Caco-2 (cell line): ENCODE measurements at regions not wholly inside any gene's neighbourhood (a gene's known extent, or its start where the extent isn't known, plus 50 kb on each side); places are given as distances from the start of the nearest gene placed in this dataset.

Experiments
- BruUV-seq: library from RNA; stranded (reverse); fragments of 400-500 nt; replicated peaks from 2 replicates; lab custom pipeline; 2021; lab: Mats Ljungman, UMichigan
- CTCF ChIA-PET: fragments of 300-600 bp; sonication (Branson Sonifier 250); formaldehyde crosslinking; loops from one replicate; lab custom pipeline; 2022; ENCODE audit warnings: antibody characterized with exemption; lab: Charles Lee
- POLR2A ChIA-PET: fragments of 300-600 bp; sonication (Branson Sonifier 250); formaldehyde crosslinking; loops from one replicate; lab custom pipeline; 2022; ENCODE audit warnings: antibody characterized with exemption; lab: Charles Lee
- DNase-seq, 2 experiments: peaks; one replicate each; pipeline versions ENCODE4 v3.0.0 to v3.0.0-alpha.2; 2020 to 2022
- H3K27me3 ChIP-seq: replicated peaks from 2 replicates; pipeline ENCODE4 v1.6.0; 2011; ENCODE audit warnings: low read length; ENCODE audit not compliant: control insufficient read depth, insufficient read depth
- H3K36me3 ChIP-seq: 2 replicates; pipeline ENCODE4 v1.5.1; 2011; ENCODE audit warnings: low read length; ENCODE audit not compliant: control insufficient read depth, insufficient read depth
- H3K4me1 ChIP-seq: fragments of 250-450 bp; sonication (Bioruptor Pico); 2 replicates; pipeline ENCODE4 v1.5.1; 2020; ENCODE audit warnings: mild to moderate bottlenecking
- H3K4me3 ChIP-seq: 2 replicates; pipeline ENCODE4 v1.5.1; 2011; ENCODE audit warnings: low read depth, mild to moderate bottlenecking, control low read depth, low read length
- H3K9me3 ChIP-seq: fragments of 250-450 bp; sonication (Bioruptor Pico); 2 replicates; pipeline ENCODE4 v1.5.1; 2020; ENCODE audit warnings: mild to moderate bottlenecking, moderate library complexity
- H3K27ac Mint-ChIP-seq: one replicate; pipeline ENCODE4 v1.8.0; 2022; ENCODE audit warnings: mixed read lengths; ENCODE audit not compliant: unreplicated experiment
- H3K27me3 Mint-ChIP-seq: one replicate; pipeline ENCODE4 v1.8.0; 2022; ENCODE audit warnings: mixed read lengths; ENCODE audit not compliant: insufficient read depth, unreplicated experiment
- H3K36me3 Mint-ChIP-seq: one replicate; pipeline ENCODE4 v1.8.0; 2022; ENCODE audit warnings: mild to moderate bottlenecking, mixed read lengths; ENCODE audit not compliant: insufficient read depth, unreplicated experiment
- H3K4me1 Mint-ChIP-seq: one replicate; pipeline ENCODE4 v1.8.0; 2022; ENCODE audit warnings: low read depth, mixed read lengths; ENCODE audit not compliant: unreplicated experiment
- H3K4me3 Mint-ChIP-seq: one replicate; pipeline ENCODE4 v1.8.0; 2022; ENCODE audit warnings: mild to moderate bottlenecking, moderate library complexity, mixed read lengths; ENCODE audit not compliant: unreplicated experiment
- H3K9me3 Mint-ChIP-seq: one replicate; pipeline ENCODE4 v1.8.0; 2022; ENCODE audit warnings: mixed read lengths; ENCODE audit not compliant: unreplicated experiment
- CTCF ChIP-seq, 2 experiments: fragments of 200-600 bp in 1 of 2; IDR thresholded peaks; 1 replicate in 1 of 2; 2 replicates in 1 of 2; pipeline versions ENCODE4 v1.5.1 to v1.8.0; 2011 to 2022; ENCODE audit warnings: antibody characterized with exemption in 1 of 2, control low read depth in 1 of 2, inconsistent platforms in 1 of 2, low read depth in 1 of 2, low read length in 1 of 2, mild to moderate bottlenecking in 1 of 2, moderate library complexity in 1 of 2; ENCODE audit not compliant: insufficient read depth in 1 of 2, severe bottlenecking in 1 of 2, unreplicated experiment in 1 of 2
- intact Hi-C: fragments of 100-400 bp; cut with micrococcal nuclease; formaldehyde crosslinking; loops from one replicate; pipeline ENCODE4 v1.10.0; 2022; ENCODE audit not compliant: unreplicated experiment

- no peaks in the 10 kb centered on the region for H3K27me3 ChIP-seq
- Mint-ChIP-seq H3K4me1 (peaks cover 8% of the 10 kb centered on the region), H3K4me3 (no peak overlapping the region), H3K36me3 (no peaks in the 10 kb centered on the region), H3K9me3 (no peaks in the 10 kb centered on the region), H3K27me3 (no peaks in the 10 kb centered on the region), H3K27ac (no peak overlapping the region)
- H3K9me3 ChIP-seq, result no peaks in the 10 kb centered on the region
- no peaks in the 10 kb centered on the region for H3K36me3 ChIP-seq
- POLR2A ChIA-PET, result interaction anchor here (1.4 kb wide), 1 partner anchor 72 kb away, joined by 5 read pairs; the partner anchor contains the start of gene YWHAQ
- CTCF ChIA-PET, result no interaction called here
- H3K4me1 ChIP-seq, result peaks cover 32% of the 10 kb centered on the region
- H3K4me3 ChIP-seq, result no peak overlapping the region
- DNase-seq, result no peak
- intact Hi-C loops, result no loop called here
- no TSS peak for BruUV-seq
- TF ChIP-seq CTCF (IDR thresholded peaks at IDR 0.05; ENCODE audit: insufficient read depth in 1 of 2, low read depth in 1 of 2, low read length in 1 of 2, severe bottlenecking in 1 of 2, unreplicated experiment in 1 of 2), result no peak
These were observed 72.4 kb upstream of the YWHAQ start for GRCh38 chr2:9703085-9703678.

- peak in 1 of 2 experiments; percentile 13 for TF ChIP-seq CTCF (IDR thresholded peaks at IDR 0.05; ENCODE audit: insufficient read depth in 1 of 2, low read depth in 1 of 2, low read length in 1 of 2, severe bottlenecking in 1 of 2, unreplicated experiment in 1 of 2)
- Histone ChIP-seq H3K36me3 (no peaks in the 10 kb centered on the region), H3K27me3 (no peaks in the 10 kb centered on the region), H3K4me1 (peaks cover 30% of the 10 kb centered on the region), H3K4me3 (no peak overlapping the region), H3K9me3 (no peaks in the 10 kb centered on the region)
- Mint-ChIP-seq H3K4me3 (no peak overlapping the region), H3K27ac (no peak overlapping the region), H3K27me3 (no peaks in the 10 kb centered on the region), H3K4me1 (peaks cover 6% of the 10 kb centered on the region), H3K36me3 (no peaks in the 10 kb centered on the region), H3K9me3 (no peaks in the 10 kb centered on the region)
- BruUV-seq, result no TSS peak
- DNase-seq, result peak; percentile 71 to 85
- intact Hi-C loops, result no loop called here
- ChIA-PET POLR2A (interaction anchor here (1.4 kb wide), 1 partner anchor 73 kb away, joined by 5 read pairs; the partner anchor contains the start of gene YWHAQ), CTCF (interaction anchor here (0.7 kb wide), 1 partner anchor 181 kb away, joined by 4 read pairs; no protein-coding TSS in a partner anchor)
These were observed 73.0 kb upstream of the YWHAQ start for GRCh38 chr2:9703701-9704221.

- H3K4me3 ChIP-seq, result no peak overlapping the region
- no peaks in the 10 kb centered on the region for H3K27me3 ChIP-seq
- TF ChIP-seq CTCF (IDR thresholded peaks at IDR 0.05; ENCODE audit: insufficient read depth in 1 of 2, low read depth in 1 of 2, low read length in 1 of 2, severe bottlenecking in 1 of 2, unreplicated experiment in 1 of 2), result no peak
- no peak for DNase-seq
- H3K9me3 ChIP-seq, result no peaks in the 10 kb centered on the region
- Mint-ChIP-seq H3K4me3 (no peak overlapping the region), H3K27me3 (no peaks in the 10 kb centered on the region), H3K9me3 (no peaks in the 10 kb centered on the region), H3K27ac (peak overlapping the region; percentile 13), H3K36me3 (no peaks in the 10 kb centered on the region), H3K4me1 (peaks cover 6% of the 10 kb centered on the region)
- intact Hi-C loops, result no loop called here
- no TSS peak for BruUV-seq
- H3K4me1 ChIP-seq, result peaks cover 24% of the 10 kb centered on the region
- ChIA-PET CTCF (interaction anchor here (0.7 kb wide), 1 partner anchor 180 kb away, joined by 4 read pairs; no protein-coding TSS in a partner anchor), POLR2A (no interaction called here)
- no peaks in the 10 kb centered on the region for H3K36me3 ChIP-seq
These were observed 73.8 kb upstream of the YWHAQ start for GRCh38 chr2:9704600-9704999.
